ENCODE measurements at regions not wholly inside any gene's neighbourhood (a gene's known extent, or its start where the extent isn't known, plus 50 kb on each side); places are given as distances from the start of the nearest gene placed in this dataset.
"Not testable (repeated sequence)": the region's sequence is repeated elsewhere in the genome, so short reads cannot be mapped to it uniquely, and the experiment has no call there.

DNA sequence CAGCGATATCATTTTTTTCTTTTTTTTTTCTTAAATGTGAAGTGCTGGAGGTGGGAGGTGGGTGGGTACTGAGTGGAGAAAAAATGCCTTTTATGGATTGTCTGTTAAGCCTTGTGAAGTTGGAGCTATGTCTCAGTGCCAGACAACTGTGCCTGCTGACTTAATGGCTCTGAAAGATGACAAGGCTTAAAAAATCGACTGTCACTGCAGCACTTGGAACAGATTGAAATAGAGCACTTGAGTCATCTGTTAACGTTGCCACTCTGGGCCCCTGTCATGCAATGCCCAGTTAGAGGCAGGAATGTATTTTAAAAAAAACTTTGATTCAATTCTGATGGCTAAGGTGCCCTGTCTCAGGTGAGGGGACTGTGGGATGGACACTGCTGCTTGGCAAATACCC lies 108.2 kb upstream of the HS3ST2 start:
- H3K27ac ChIP-seq (ENCODE audit: low read depth, low read length), result no peak overlapping the region
- H3K4me3 ChIP-seq (ENCODE audit: low read depth in 1 of 2, low read length in 2 of 2), result no peak overlapping the region
- no peak overlapping the region for H3K9ac ChIP-seq (ENCODE audit: low read depth in 1 of 2, low read length in 2 of 2)
- H3K9me3 ChIP-seq (ENCODE audit: control insufficient read depth in 1 of 2, low read length in 2 of 2), result no peaks in the 10 kb centered on the region
- H3K4me1 ChIP-seq (ENCODE audit: control insufficient read depth in 1 of 2, insufficient read depth in 2 of 2, low read length in 2 of 2), result no peaks in the 10 kb centered on the region
- no peaks in the 10 kb centered on the region for H3K36me3 ChIP-seq (ENCODE audit: control insufficient read depth in 1 of 2, insufficient read depth in 2 of 2, low read length in 2 of 2)
- no peaks in the 10 kb centered on the region for H3K27me3 ChIP-seq (ENCODE audit: control insufficient read depth in 1 of 2, insufficient read depth in 2 of 2, low read length in 2 of 2)

DNA sequence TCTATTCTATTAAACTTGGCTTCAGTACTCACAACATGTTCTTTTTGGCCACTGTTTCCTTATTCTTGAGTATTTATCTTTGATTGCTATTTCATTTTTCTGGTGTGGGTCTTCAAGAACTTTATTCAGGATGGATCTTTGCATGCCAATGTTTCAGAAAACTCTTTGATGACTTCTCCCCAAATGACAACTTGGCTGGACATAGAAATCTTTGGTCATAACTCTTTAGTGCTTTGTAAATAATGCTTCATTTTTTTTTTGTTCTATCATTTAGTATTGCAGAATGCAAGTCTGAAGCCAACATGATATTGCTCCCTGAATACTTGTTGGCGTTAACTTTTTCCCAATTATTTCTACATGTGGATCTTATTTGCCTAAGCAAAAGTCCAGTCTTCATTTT lies 103.6 kb upstream of the HS3ST2 start:
- Histone ChIP-seq H3K4me1 (ENCODE audit: control insufficient read depth in 1 of 2, insufficient read depth in 2 of 2, low read length in 2 of 2) (no peaks in the 10 kb centered on the region), H3K9me3 (ENCODE audit: control insufficient read depth in 1 of 2, low read length in 2 of 2) (peaks cover 12 to 16% of the 10 kb centered on the region in 2 donors), H3K36me3 (ENCODE audit: control insufficient read depth in 1 of 2, insufficient read depth in 2 of 2, low read length in 2 of 2) (no peaks in the 10 kb centered on the region), H3K27ac (ENCODE audit: low read depth, low read length) (no peak overlapping the region), H3K4me3 (ENCODE audit: low read depth in 1 of 2, low read length in 2 of 2) (no peak overlapping the region), H3K9ac (ENCODE audit: low read depth in 1 of 2, low read length in 2 of 2) (no peak overlapping the region), H3K27me3 (ENCODE audit: control insufficient read depth in 1 of 2, insufficient read depth in 2 of 2, low read length in 2 of 2) (no peaks in the 10 kb centered on the region)

DNA sequence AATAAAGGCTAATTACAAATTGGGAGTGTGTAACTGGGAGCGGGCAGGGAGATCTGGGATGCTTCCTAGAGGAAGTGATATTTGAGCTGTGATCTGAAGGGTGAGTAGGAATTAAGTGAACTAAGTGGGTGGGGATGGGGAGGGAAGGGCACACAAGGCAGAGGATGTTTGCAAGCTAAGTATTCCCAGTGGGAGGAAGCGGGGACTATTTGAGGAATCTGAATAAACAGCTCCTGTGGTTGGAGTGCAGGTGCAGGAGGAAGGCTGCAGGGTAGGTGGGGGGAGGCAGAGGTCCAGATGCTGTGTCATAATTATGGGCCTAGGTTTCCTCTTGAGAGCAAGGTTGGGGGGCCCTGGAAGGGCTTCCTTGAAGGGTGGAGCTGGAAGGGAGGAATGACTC lies 102.1 kb upstream of the HS3ST2 start:
- Histone ChIP-seq H3K4me3 (ENCODE audit: low read depth in 1 of 2, low read length in 2 of 2) (no peak overlapping the region), H3K9ac (ENCODE audit: low read depth in 1 of 2, low read length in 2 of 2) (no peak overlapping the region), H3K27ac (ENCODE audit: low read depth, low read length) (no peak overlapping the region), H3K27me3 (ENCODE audit: control insufficient read depth in 1 of 2, insufficient read depth in 2 of 2, low read length in 2 of 2) (no peaks in the 10 kb centered on the region), H3K36me3 (ENCODE audit: control insufficient read depth in 1 of 2, insufficient read depth in 2 of 2, low read length in 2 of 2) (no peaks in the 10 kb centered on the region), H3K9me3 (ENCODE audit: control insufficient read depth in 1 of 2, low read length in 2 of 2) (peaks cover 12 to 16% of the 10 kb centered on the region in 2 donors), H3K4me1 (ENCODE audit: control insufficient read depth in 1 of 2, insufficient read depth in 2 of 2, low read length in 2 of 2) (no peaks in the 10 kb centered on the region)

DNA sequence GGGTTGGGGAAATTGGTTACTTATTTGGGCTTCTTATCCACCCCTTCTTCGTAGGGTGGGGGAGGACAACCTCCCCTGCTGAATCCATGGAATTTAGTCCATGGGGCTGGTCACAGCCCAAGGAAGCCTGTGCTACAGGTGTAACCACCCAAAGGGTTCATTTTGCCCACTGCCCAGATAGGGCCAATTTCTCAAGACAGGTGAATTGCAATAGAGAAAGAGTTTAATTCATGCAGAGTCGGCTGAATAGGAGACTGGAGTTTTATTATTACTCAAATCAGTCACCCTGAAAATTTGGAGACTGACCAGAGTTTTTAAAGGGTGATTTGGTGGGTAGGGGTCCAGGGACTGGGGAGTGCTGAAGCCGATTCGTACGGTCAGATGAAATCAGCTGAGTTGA lies 101.5 kb upstream of the HS3ST2 start:
- peaks cover 12 to 16% of the 10 kb centered on the region in 2 donors for H3K9me3 ChIP-seq (ENCODE audit: control insufficient read depth in 1 of 2, low read length in 2 of 2)
- no peaks in the 10 kb centered on the region for H3K36me3 ChIP-seq (ENCODE audit: control insufficient read depth in 1 of 2, insufficient read depth in 2 of 2, low read length in 2 of 2)
- H3K27me3 ChIP-seq (ENCODE audit: control insufficient read depth in 1 of 2, insufficient read depth in 2 of 2, low read length in 2 of 2), result no peaks in the 10 kb centered on the region
- no peak overlapping the region for H3K4me3 ChIP-seq (ENCODE audit: low read depth in 1 of 2, low read length in 2 of 2)
- no peak overlapping the region for H3K27ac ChIP-seq (ENCODE audit: low read depth, low read length)
- no peaks in the 10 kb centered on the region for H3K4me1 ChIP-seq (ENCODE audit: control insufficient read depth in 1 of 2, insufficient read depth in 2 of 2, low read length in 2 of 2)
- H3K9ac ChIP-seq (ENCODE audit: low read depth in 1 of 2, low read length in 2 of 2), result no peak overlapping the region

DNA sequence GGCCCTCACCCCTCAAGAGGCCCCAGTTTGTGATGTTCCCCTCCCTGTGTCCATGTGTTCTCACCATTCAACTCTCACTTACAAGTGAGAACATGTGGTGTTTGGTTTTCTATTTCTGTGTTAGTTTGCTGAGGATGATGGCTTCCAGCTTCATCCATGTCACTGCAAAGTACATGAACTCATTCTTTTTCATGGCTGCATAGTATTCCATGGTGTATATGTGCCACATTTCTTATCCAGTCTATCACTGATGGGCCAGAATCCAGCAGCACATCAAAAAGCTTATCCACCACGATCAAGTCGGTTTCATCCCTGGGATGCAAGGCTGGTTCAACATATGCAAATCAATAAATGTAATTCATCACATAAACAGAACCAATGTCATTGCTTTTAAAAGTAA lies 95.4 kb upstream of the HS3ST2 start:
- not testable (repeated sequence) for H3K36me3 ChIP-seq (ENCODE audit: control insufficient read depth in 1 of 2, insufficient read depth in 2 of 2, low read length in 2 of 2); H3K27ac ChIP-seq (ENCODE audit: low read depth, low read length); H3K9me3 ChIP-seq (ENCODE audit: control insufficient read depth in 1 of 2, low read length in 2 of 2); H3K27me3 ChIP-seq (ENCODE audit: control insufficient read depth in 1 of 2, insufficient read depth in 2 of 2, low read length in 2 of 2); H3K4me3 ChIP-seq (ENCODE audit: low read depth in 1 of 2, low read length in 2 of 2); H3K4me1 ChIP-seq (ENCODE audit: control insufficient read depth in 1 of 2, insufficient read depth in 2 of 2, low read length in 2 of 2); H3K9ac ChIP-seq (ENCODE audit: low read depth in 1 of 2, low read length in 2 of 2)

DNA sequence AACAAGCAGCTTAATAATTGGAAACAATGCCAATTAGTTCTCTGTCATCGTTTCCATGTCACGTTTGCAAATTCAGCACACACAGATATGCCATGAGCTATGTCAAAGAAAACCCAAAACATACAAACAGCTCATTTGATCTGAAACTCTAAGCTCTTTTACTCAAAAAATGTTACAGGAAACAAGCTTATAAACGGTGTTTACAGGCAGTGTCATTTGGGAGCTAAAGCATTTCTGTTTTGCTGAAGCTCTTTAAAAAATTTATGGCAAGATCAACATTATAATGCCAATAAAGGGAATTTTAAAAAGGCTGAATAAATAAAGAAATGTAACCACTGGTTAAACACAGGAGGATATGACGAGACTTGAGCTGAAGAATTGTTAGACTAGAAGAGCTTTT lies 94.0 kb upstream of the HS3ST2 start:
- no peaks in the 10 kb centered on the region for H3K9me3 ChIP-seq (ENCODE audit: control insufficient read depth in 1 of 2, low read length in 2 of 2)
- H3K4me1 ChIP-seq (ENCODE audit: control insufficient read depth in 1 of 2, insufficient read depth in 2 of 2, low read length in 2 of 2), result no peaks in the 10 kb centered on the region
- H3K36me3 ChIP-seq (ENCODE audit: control insufficient read depth in 1 of 2, insufficient read depth in 2 of 2, low read length in 2 of 2), result no peaks in the 10 kb centered on the region
- H3K27ac ChIP-seq (ENCODE audit: low read depth, low read length), result no peak overlapping the region
- H3K9ac ChIP-seq (ENCODE audit: low read depth in 1 of 2, low read length in 2 of 2), result no peak overlapping the region
- H3K27me3 ChIP-seq (ENCODE audit: control insufficient read depth in 1 of 2, insufficient read depth in 2 of 2, low read length in 2 of 2), result no peaks in the 10 kb centered on the region
- no peak overlapping the region for H3K4me3 ChIP-seq (ENCODE audit: low read depth in 1 of 2, low read length in 2 of 2)

DNA sequence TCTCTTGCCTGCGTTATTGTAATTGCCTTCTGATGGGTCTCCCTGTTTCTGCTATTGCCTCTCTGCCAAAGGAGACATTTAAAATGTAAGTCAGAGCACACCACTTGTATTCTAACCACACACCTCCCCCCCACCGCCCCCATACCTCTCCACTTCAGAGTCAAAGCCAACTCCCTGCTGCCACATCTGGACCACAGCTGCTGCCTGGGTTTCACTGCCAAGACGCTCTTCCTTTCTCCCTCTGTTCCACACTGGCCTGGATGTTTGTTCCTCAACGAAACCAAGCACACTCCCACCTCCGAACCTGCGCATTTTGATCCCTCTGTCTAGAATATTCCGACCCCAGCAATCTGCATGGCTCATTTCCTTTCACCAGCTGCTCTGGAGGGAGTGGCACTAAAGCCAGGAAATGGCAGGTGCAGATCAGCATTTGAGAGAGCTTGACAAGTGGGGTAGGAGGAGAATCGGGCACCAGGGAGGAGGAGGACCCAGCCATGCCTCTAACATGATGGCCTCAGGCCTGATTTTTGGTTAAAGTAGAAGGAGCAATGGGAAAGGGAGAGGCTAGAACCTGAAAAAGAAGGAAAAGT lies 92.4 kb upstream of the HS3ST2 start:
- Histone ChIP-seq H3K27me3 (ENCODE audit: control insufficient read depth in 1 of 2, insufficient read depth in 2 of 2, low read length in 2 of 2) (no peaks in the 10 kb centered on the region), H3K27ac (ENCODE audit: low read depth, low read length) (no peak overlapping the region), H3K9me3 (ENCODE audit: control insufficient read depth in 1 of 2, low read length in 2 of 2) (no peaks in the 10 kb centered on the region), H3K9ac (ENCODE audit: low read depth in 1 of 2, low read length in 2 of 2) (no peak overlapping the region), H3K4me1 (ENCODE audit: control insufficient read depth in 1 of 2, insufficient read depth in 2 of 2, low read length in 2 of 2) (no peaks in the 10 kb centered on the region), H3K36me3 (ENCODE audit: control insufficient read depth in 1 of 2, insufficient read depth in 2 of 2, low read length in 2 of 2) (no peaks in the 10 kb centered on the region), H3K4me3 (ENCODE audit: low read depth in 1 of 2, low read length in 2 of 2) (no peak overlapping the region)

DNA sequence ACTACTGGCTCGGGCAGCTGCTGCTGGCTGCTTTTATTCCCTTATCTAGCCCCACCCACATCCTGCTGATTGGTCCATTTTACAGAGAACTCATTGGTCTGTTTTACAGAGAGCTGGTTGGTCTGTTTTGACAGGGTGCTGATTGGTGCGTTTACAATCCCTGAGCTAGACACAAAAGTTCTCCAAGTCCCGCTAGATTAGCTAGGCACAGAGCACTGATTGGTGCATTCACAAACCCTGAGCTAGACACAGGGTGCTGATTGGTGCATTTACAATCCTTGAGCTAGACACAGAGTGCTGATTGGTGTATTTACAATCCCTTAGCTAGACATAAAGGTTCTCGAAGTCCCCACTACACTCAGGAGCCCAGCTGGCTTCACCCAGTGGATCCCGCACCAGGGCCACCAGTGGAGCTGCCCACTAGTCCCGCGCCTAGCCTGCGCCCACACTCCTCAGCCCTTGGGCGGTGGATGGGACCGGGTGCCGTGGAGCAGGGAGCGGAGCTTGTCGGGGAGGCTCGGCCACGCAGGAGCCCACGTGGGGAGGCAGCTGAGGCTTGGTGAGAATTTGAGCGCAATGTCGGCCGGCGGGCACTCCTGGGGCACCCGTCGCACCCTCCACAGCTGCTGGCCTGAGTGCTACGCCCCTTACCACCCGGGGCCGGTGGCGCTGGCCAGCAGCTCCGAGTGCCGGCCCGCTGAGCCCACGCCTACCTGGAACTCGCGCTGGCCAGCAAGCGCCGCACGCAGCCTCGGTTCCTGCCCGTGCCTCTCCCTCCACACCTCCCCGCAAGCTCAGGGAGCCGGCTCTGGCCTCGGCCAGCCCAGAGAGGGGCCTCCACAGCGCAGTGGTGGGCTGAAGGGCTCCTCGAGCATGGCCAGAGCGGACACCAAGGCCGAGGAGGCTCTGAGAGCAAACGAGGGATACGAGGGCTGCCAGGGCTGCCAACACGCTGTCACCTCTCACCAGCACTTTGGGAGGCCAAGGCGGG lies 91.1 kb upstream of the HS3ST2 start:
- H3K4me3 ChIP-seq (ENCODE audit: low read depth in 1 of 2, low read length in 2 of 2); H3K9me3 ChIP-seq (ENCODE audit: control insufficient read depth in 1 of 2, low read length in 2 of 2); H3K9ac ChIP-seq (ENCODE audit: low read depth in 1 of 2, low read length in 2 of 2); H3K27me3 ChIP-seq (ENCODE audit: control insufficient read depth in 1 of 2, insufficient read depth in 2 of 2, low read length in 2 of 2); H3K4me1 ChIP-seq (ENCODE audit: control insufficient read depth in 1 of 2, insufficient read depth in 2 of 2, low read length in 2 of 2); H3K27ac ChIP-seq (ENCODE audit: low read depth, low read length); H3K36me3 ChIP-seq (ENCODE audit: control insufficient read depth in 1 of 2, insufficient read depth in 2 of 2, low read length in 2 of 2): not testable (repeated sequence)

DNA sequence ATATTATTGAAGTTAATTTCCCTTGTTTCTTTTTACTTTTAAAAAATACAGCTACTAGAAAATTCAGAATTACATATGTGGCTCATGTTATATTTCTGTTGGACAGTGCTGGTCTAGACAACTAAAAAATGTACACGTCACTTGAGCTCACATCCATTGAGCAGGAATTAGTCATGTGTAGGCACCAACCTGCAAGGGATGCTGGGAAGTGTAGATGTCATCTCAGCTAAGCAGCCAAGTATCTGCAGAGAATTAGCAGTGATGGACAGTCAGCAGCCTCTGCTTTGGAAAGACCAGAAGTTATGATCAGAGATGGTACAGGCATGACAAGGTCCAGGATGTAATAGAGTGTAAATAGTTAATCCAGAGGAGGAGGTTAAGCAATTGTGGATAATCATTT lies 87.1 kb upstream of the HS3ST2 start:
- Histone ChIP-seq H3K9me3 (ENCODE audit: control insufficient read depth in 1 of 2, low read length in 2 of 2) (no peaks in the 10 kb centered on the region), H3K4me1 (ENCODE audit: control insufficient read depth in 1 of 2, insufficient read depth in 2 of 2, low read length in 2 of 2) (no peaks in the 10 kb centered on the region), H3K27ac (ENCODE audit: low read depth, low read length) (no peak overlapping the region), H3K9ac (ENCODE audit: low read depth in 1 of 2, low read length in 2 of 2) (no peak overlapping the region), H3K27me3 (ENCODE audit: control insufficient read depth in 1 of 2, insufficient read depth in 2 of 2, low read length in 2 of 2) (no peaks in the 10 kb centered on the region), H3K4me3 (ENCODE audit: low read depth in 1 of 2, low read length in 2 of 2) (no peak overlapping the region), H3K36me3 (ENCODE audit: control insufficient read depth in 1 of 2, insufficient read depth in 2 of 2, low read length in 2 of 2) (no peaks in the 10 kb centered on the region)

DNA sequence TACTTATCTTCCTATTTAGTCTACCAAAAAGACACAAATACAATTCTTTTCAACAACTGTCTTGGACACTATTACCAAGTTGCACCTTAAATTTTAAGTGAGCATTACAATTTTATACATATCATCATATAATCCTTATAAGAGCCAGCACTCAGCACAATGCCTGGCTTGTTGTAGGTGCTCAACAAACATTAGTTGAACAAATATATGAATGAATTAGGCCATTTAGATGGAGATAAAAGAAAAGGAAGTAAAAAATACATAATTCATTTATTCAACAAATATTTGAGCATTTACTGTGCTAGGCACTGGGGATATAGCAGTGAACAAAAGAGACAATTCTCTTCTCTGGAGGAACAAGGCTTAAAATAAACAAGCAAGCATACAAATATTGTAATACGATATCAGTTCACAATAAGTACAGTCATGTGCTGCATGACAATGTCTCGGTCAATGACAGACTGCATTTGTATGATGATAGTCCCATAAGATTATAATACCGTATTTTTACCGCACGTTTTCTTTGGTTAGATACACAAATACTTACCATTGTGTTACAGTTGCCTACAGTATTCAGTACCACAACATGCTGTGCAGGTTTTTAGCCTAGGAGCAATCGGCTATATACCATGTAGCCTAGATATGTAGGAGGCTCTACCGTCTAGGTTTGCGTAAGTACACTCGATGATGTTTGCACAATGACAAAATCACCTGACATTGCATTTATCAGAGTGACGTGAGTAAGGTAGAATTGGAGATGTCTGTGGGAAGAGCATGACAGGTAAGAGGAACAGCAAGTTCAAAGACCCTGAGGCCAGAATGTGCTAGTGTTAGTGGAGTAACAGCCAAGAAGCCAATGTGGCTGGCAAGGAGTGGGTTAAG lies 86.4 kb upstream of the HS3ST2 start:
- H3K9me3 ChIP-seq (ENCODE audit: control insufficient read depth in 1 of 2, low read length in 2 of 2), result no peaks in the 10 kb centered on the region
- no peak overlapping the region for H3K27ac ChIP-seq (ENCODE audit: low read depth, low read length)
- H3K27me3 ChIP-seq (ENCODE audit: control insufficient read depth in 1 of 2, insufficient read depth in 2 of 2, low read length in 2 of 2), result no peaks in the 10 kb centered on the region
- no peaks in the 10 kb centered on the region for H3K36me3 ChIP-seq (ENCODE audit: control insufficient read depth in 1 of 2, insufficient read depth in 2 of 2, low read length in 2 of 2)
- no peak overlapping the region for H3K9ac ChIP-seq (ENCODE audit: low read depth in 1 of 2, low read length in 2 of 2)
- no peaks in the 10 kb centered on the region for H3K4me1 ChIP-seq (ENCODE audit: control insufficient read depth in 1 of 2, insufficient read depth in 2 of 2, low read length in 2 of 2)
- no peak overlapping the region for H3K4me3 ChIP-seq (ENCODE audit: low read depth in 1 of 2, low read length in 2 of 2)

All from duodenal mucosa (tissue), 2 donors.